OCI-LY1 (cell line): ENCODE measurements at regions not wholly inside any gene's neighbourhood (a gene's known extent, or its start where the extent isn't known, plus 50 kb on each side); places are given as distances from the start of the nearest gene placed in this dataset.

Experiments used
- H2AFZ ChIP-seq: fragments of 200-600 bp; sonication (generic), shearing (Covaris generic); 2 replicates; pipeline ENCODE4 v1.6.0; 2014; ENCODE audit warnings: antibody characterized with exemption, mild to moderate bottlenecking, low read length
- H3F3A ChIP-seq: fragments of 200-600 bp; sonication (generic), shearing (Covaris generic); 2 replicates; pipeline ENCODE4 v1.6.0; 2014; ENCODE audit warnings: mild to moderate bottlenecking, antibody characterized with exemption, low read length, moderate library complexity; ENCODE audit not compliant: insufficient read depth
- H3K27ac ChIP-seq: fragments of 200-600 bp; sonication (generic); 2 replicates; pipeline ENCODE4 v1.5.1; 2014; ENCODE audit warnings: low read length, mixed run types, mild to moderate bottlenecking, low read depth; ENCODE audit not compliant: poor library complexity, severe bottlenecking
- H3K27me3 ChIP-seq: fragments of 200-600 bp; sonication (generic); 2 replicates; pipeline ENCODE4 v1.6.0; 2014; ENCODE audit warnings: antibody characterized with exemption, mild to moderate bottlenecking, low read length, moderate library complexity; ENCODE audit not compliant: insufficient read depth
- H3K36me3 ChIP-seq: fragments of 200-600 bp; sonication (generic); 2 replicates; pipeline ENCODE4 v1.6.1; 2014; ENCODE audit warnings: mild to moderate bottlenecking, antibody characterized with exemption, low read length, moderate library complexity, mixed read lengths; ENCODE audit not compliant: insufficient read depth
- H3K4me1 ChIP-seq: fragments of 200-600 bp; sonication (generic); 2 replicates; pipeline ENCODE4 v1.5.1; 2014; ENCODE audit warnings: mild to moderate bottlenecking, low read length, moderate library complexity; ENCODE audit not compliant: insufficient read depth, severe bottlenecking
- H3K4me2 ChIP-seq: fragments of 200-600 bp; sonication (generic), shearing (Covaris generic); 2 replicates; pipeline ENCODE4 v1.6.1; 2014; ENCODE audit warnings: low read length
- H3K4me3 ChIP-seq: fragments of 200-600 bp; sonication (generic); 2 replicates; pipeline ENCODE4 v1.5.1; 2014; ENCODE audit warnings: low read length, low read depth, mild to moderate bottlenecking, mixed read lengths; ENCODE audit not compliant: poor library complexity, severe bottlenecking
- H3K79me2 ChIP-seq: fragments of 200-600 bp; shearing (Covaris generic); 2 replicates; pipeline ENCODE4 v1.6.1; 2016; ENCODE audit warnings: mixed run types, low read length, mixed read lengths; ENCODE audit not compliant: insufficient read depth
- H3K9ac ChIP-seq: fragments of 200-600 bp; sonication (generic), shearing (Covaris generic); 2 replicates; pipeline ENCODE4 v1.6.1; 2014; ENCODE audit warnings: mild to moderate bottlenecking, low read length, mixed read lengths
- H3K9me2 ChIP-seq: fragments of 200-600 bp; sonication (generic), shearing (Covaris generic); 2 replicates; pipeline ENCODE4 v1.6.1; 2014; ENCODE audit warnings: low read depth, mild to moderate bottlenecking, low read length, mixed read lengths
- H3K9me3 ChIP-seq: fragments of 200-600 bp; shearing (Covaris generic); 2 replicates; pipeline ENCODE4 v1.6.1; 2014; ENCODE audit warnings: low read length, mixed read lengths
- H4K20me1 ChIP-seq: fragments of 200-600 bp; sonication (generic), shearing (Covaris generic); 2 replicates; pipeline ENCODE4 v1.6.0; 2016; ENCODE audit warnings: mild to moderate bottlenecking, low read length; ENCODE audit not compliant: insufficient read depth
- CTCF ChIP-seq: fragments of 200-600 bp; sonication (generic), shearing (Covaris generic); IDR thresholded peaks from 2 replicates; pipeline ENCODE4 v1.5.1; 2017; ENCODE audit warnings: mild to moderate bottlenecking, antibody characterized with exemption, low read length, moderate library complexity, mixed read lengths
- EZH2 ChIP-seq: fragments of 200-600 bp; sonication (generic), shearing (Covaris generic); IDR thresholded peaks from 2 replicates; pipeline ENCODE4 v1.8.0; 2017; ENCODE audit warnings: borderline replicate concordance, mixed run types, mild to moderate bottlenecking, antibody characterized with exemption, low read length, moderate library complexity, mixed read lengths

- no peaks in the 10 kb centered on the region for H3K9me2 ChIP-seq
- H3K9me3 ChIP-seq = no peaks in the 10 kb centered on the region
- no peak overlapping the region for H3K27ac ChIP-seq
- no peak overlapping the region for H2AFZ ChIP-seq
- no peaks in the 10 kb centered on the region for H4K20me1 ChIP-seq
- H3K4me1 ChIP-seq = no peaks in the 10 kb centered on the region
- no peak overlapping the region for H3K4me3 ChIP-seq
- H3K9ac ChIP-seq = no peak overlapping the region
- no peaks in the 10 kb centered on the region for H3K79me2 ChIP-seq
- no peaks in the 10 kb centered on the region for H3F3A ChIP-seq
- TF ChIP-seq EZH2 = no peak
- no peak for TF ChIP-seq CTCF
- H3K36me3 ChIP-seq = no peaks in the 10 kb centered on the region
- H3K27me3 ChIP-seq = no peaks in the 10 kb centered on the region
- no peak overlapping the region for H3K4me2 ChIP-seq
Measured at GRCh38 chrX:143171703-143172102, 146.0 kb downstream of the SPANXN4 start.

- no peaks in the 10 kb centered on the region for H3K79me2 ChIP-seq
Measured at GRCh38 chrX:143165778-143166177, 140.1 kb downstream of the SPANXN4 start.

GRCh38 chrX:143139681-143140080, 114.0 kb downstream of the SPANXN4 start:
- Histone ChIP-seq H3F3A (no peaks in the 10 kb centered on the region), H3K9me3 (no peaks in the 10 kb centered on the region), H3K4me3 (no peak overlapping the region), H3K27ac (no peak overlapping the region), H3K9ac (no peak overlapping the region), H3K36me3 (no peaks in the 10 kb centered on the region), H4K20me1 (no peaks in the 10 kb centered on the region), H3K9me2 (no peaks in the 10 kb centered on the region), H3K4me2 (no peak overlapping the region), H3K79me2 (no peaks in the 10 kb centered on the region), H3K4me1 (no peaks in the 10 kb centered on the region), H3K27me3 (no peaks in the 10 kb centered on the region), H2AFZ (no peak overlapping the region)
- no peak for TF ChIP-seq EZH2
- no peak for TF ChIP-seq CTCF

More at GRCh38 chrX:143165778-143166177, 140.1 kb downstream of the SPANXN4 start:
- Histone ChIP-seq H3K9me2 (no peaks in the 10 kb centered on the region), H3K27me3 (no peaks in the 10 kb centered on the region), H2AFZ (no peak overlapping the region), H4K20me1 (no peaks in the 10 kb centered on the region), H3K4me3 (no peak overlapping the region), H3K27ac (no peak overlapping the region), H3K4me1 (no peaks in the 10 kb centered on the region), H3K9me3 (no peaks in the 10 kb centered on the region), H3F3A (no peaks in the 10 kb centered on the region), H3K36me3 (no peaks in the 10 kb centered on the region), H3K4me2 (no peak overlapping the region), H3K9ac (no peak overlapping the region)
- TF ChIP-seq EZH2 (no peak), CTCF (no peak)
